Testis (tissue), 2 donors: ENCODE measurements at regions not wholly inside any gene's neighbourhood (a gene's known extent, or its start where the extent isn't known, plus 50 kb on each side); places are given as distances from the start of the nearest gene placed in this dataset.

ENCODE experiments used
- CTCF ChIP-seq, 3 experiments: fragments of 450-650 bp in 2 of 3; fragments of 200-600 bp in 1 of 3; sonication (generic) in 1 of 3; IDR thresholded peaks; one replicate each; pipeline ENCODE4 v1.5.1; 2016 to 2019; ENCODE audit warnings: antibody characterized with exemption in 3 of 3, mild to moderate bottlenecking in 2 of 3, moderate library complexity in 1 of 3
- POLR2A ChIP-seq: fragments of 450-650 bp; IDR thresholded peaks from one replicate; pipeline ENCODE4 v1.6.1; 2017; ENCODE audit warnings: antibody characterized with exemption, mild to moderate bottlenecking, moderate library complexity

GRCh38 chr10:9547936-9548904, 1469.5 kb upstream of the CELF2 start:
- TF ChIP-seq POLR2A (no peak), CTCF (IDR thresholded peaks at IDR 0.05) (no peak)
